ENCODE measurements at regions not wholly inside any gene's neighbourhood (a gene's known extent, or its start where the extent isn't known, plus 50 kb on each side); places are given as distances from the start of the nearest gene placed in this dataset.

GRCh38 chr18:38450876-38451275, 885.3 kb upstream of the CELF4 start:
- TF ChIP-seq CTCF (IDR thresholded peaks at IDR 0.05 in 8 of 11, conservative IDR thresholded peaks at IDR 0.05 in 3 of 11) (no peak), POLR2A (IDR thresholded peaks at IDR 0.05) (no peak)
